ENCODE measurements at regions not wholly inside any gene's neighbourhood (a gene's known extent, or its start where the extent isn't known, plus 50 kb on each side); places are given as distances from the start of the nearest gene placed in this dataset.

DNA sequence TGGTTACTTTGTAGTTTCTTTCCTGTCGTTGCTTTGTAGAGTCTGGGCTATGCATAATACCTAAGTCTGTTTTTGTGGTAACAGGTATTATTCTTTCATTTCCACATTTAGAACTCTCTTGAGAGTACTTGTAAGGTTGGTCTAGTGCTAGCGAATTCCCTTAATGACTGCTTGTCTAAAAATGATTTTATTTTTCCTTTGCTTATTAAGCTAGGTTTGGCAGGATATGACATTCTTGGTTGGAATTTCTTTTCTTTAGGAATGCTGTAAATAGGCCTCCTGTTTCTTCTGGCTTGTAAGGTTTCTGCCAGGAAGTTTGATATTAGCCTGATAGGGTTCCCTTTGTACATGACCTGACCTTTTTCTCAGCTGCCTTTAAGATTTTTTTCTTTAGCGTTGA, 70.1 kb upstream of the SGO1 start:
- TF ChIP-seq POLR2A (IDR thresholded peaks at IDR 0.05), result no peak
- TF ChIP-seq, protein P1, sequence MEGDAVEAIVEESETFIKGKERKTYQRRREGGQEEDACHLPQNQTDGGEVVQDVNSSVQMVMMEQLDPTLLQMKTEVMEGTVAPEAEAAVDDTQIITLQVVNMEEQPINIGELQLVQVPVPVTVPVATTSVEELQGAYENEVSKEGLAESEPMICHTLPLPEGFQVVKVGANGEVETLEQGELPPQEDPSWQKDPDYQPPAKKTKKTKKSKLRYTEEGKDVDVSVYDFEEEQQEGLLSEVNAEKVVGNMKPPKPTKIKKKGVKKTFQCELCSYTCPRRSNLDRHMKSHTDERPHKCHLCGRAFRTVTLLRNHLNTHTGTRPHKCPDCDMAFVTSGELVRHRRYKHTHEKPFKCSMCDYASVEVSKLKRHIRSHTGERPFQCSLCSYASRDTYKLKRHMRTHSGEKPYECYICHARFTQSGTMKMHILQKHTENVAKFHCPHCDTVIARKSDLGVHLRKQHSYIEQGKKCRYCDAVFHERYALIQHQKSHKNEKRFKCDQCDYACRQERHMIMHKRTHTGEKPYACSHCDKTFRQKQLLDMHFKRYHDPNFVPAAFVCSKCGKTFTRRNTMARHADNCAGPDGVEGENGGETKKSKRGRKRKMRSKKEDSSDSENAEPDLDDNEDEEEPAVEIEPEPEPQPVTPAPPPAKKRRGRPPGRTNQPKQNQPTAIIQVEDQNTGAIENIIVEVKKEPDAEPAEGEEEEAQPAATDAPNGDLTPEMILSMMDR (IDR thresholded peaks at IDR 0.05), result no peak
- WGBS, 2 donors, result 51 to 58% methylated on average over 3 of the region's 3 CpGs

DNA sequence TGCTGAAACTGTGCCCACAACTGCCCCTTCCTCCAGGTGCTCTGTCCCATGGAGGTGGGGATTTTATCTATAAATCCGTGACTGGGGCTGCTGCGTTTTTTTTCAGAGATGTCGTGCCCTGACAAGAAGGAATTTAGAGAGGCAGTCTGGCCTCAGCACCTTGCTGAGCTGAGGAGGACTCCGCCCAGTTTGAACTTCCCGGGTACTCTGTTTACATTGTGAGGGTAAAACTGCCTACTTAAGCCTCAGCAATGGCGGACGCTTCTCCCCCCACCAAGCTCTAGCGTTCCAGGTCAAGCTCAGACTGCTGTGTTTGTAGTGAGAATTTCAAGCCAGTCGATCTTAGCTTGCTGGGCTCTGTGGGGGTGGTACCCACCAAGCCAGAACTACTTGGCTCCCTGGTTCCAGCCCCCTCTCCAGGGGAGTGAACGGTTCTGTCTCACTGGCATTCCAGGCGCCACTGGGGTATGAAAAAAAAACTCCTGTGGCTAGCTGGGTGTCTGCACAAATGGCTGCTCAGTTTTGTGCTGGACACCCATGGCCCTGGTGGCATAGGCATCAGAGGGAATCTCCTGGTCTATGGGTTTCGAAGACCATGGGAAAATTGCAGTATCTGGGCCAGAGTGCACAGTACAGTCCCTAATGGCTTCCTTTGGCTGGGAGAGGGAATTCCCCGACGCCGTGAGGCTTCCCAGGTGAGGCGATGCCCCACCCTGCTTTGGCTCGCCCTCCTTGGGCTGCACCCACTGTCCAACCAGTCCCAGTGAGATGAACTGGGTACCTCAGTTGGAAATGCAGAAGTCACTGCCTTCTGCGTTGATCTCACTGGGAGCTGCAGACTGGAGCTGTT, 68.5 kb upstream of the SGO1 start:
- intact Hi-C loops (cut with DNase I), result no loop called here
- Histone ChIP-seq H3K27me3 (no peaks in the 10 kb centered on the region), H3K4me1 (no peaks in the 10 kb centered on the region), H3K27ac (no peak overlapping the region), H3K36me3 (no peaks in the 10 kb centered on the region), H3K9me3 (no peaks in the 10 kb centered on the region), H3K4me3 (replicated peaks in 1 of 3) (no peak overlapping the region)
- DNase-seq, result peak; percentile 10 to 40
- TF ChIP-seq, protein P1 (IDR thresholded peaks at IDR 0.05), result no peak
- no peak for TF ChIP-seq POLR2A (IDR thresholded peaks at IDR 0.05)
- 58 to 61% methylated on average over 8 to 16 of the region's 18 CpGs for WGBS, 2 donors

More for the DNA sequence above, 70.1 kb upstream of the SGO1 start:
- no peak for DNase-seq
- intact Hi-C loops (cut with DNase I), result no loop called here
- H3K9me3 ChIP-seq, result no peaks in the 10 kb centered on the region
- no peak overlapping the region for H3K4me3 ChIP-seq (replicated peaks in 1 of 3)
- H3K36me3 ChIP-seq, result no peaks in the 10 kb centered on the region
- no peaks in the 10 kb centered on the region for H3K27me3 ChIP-seq
- no peaks in the 10 kb centered on the region for H3K4me1 ChIP-seq
- no peak overlapping the region for H3K27ac ChIP-seq

DNA sequence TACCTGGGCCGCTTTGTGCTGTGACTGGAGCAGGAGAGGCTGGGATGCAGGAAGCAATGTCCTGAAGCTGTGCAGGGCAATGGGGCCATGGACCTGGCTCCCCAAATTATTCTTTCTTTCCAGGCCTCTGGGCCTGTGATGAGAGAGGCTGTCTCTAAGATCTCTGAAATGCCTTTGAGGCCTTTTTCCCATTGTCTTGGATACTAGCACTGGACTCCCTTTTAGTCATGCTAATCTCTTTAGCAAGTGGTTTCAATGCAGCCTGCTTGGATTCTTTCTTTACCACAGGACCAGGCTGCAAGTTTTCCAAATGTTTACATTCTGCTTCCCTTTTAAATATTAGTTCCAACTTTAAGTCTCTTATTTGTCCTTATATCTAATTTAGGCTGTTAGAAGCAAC, 64.8 kb upstream of the SGO1 start:
- intact Hi-C loops (cut with DNase I), result no loop called here
- TF ChIP-seq POLR2A (IDR thresholded peaks at IDR 0.05), result no peak
- TF ChIP-seq, protein P1 (IDR thresholded peaks at IDR 0.05), result no peak

DNA sequence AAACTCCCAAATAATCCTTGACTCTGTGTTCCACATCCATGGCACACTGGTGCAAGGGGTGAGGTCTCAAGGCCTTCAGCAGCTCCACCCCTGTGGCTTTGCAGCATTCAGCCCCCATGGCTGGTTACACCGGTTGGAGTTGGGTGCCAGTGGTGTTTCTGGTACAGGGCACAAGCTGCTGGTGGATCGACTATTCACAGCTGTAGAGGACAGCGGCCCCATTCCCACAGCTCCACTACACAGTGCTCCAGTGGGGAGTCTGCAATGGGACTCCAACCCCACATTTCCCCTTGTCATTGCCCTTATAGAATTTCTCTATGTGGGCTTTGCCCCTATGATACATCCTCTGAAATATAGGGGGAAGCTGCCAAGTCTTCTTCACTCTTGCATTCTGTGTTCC, 64.3 kb upstream of the SGO1 start:
- 97 to 98% methylated on average over 3 of the region's 3 CpGs for WGBS, 2 donors
- intact Hi-C loops (cut with DNase I), result no loop called here
- H3K4me3 ChIP-seq (replicated peaks in 1 of 3), result no peak overlapping the region
- H3K27me3 ChIP-seq, result no peaks in the 10 kb centered on the region
- no peak for TF ChIP-seq POLR2A (IDR thresholded peaks at IDR 0.05)
- TF ChIP-seq, protein P1 (IDR thresholded peaks at IDR 0.05), result no peak
- H3K4me1 ChIP-seq, result no peaks in the 10 kb centered on the region
- H3K27ac ChIP-seq, result no peak overlapping the region
- H3K36me3 ChIP-seq, result no peaks in the 10 kb centered on the region
- H3K9me3 ChIP-seq, result no peaks in the 10 kb centered on the region
- no peak for DNase-seq

More for the DNA sequence above, 64.8 kb upstream of the SGO1 start:
- no peak overlapping the region for H3K27ac ChIP-seq
- no peak for DNase-seq
- WGBS, 2 donors, result 100% methylated on average over 1 of the region's 1 CpG
- no peaks in the 10 kb centered on the region for H3K4me1 ChIP-seq
- H3K36me3 ChIP-seq, result no peaks in the 10 kb centered on the region
- H3K9me3 ChIP-seq, result no peaks in the 10 kb centered on the region
- H3K27me3 ChIP-seq, result no peaks in the 10 kb centered on the region
- H3K4me3 ChIP-seq (replicated peaks in 1 of 3), result no peak overlapping the region

DNA sequence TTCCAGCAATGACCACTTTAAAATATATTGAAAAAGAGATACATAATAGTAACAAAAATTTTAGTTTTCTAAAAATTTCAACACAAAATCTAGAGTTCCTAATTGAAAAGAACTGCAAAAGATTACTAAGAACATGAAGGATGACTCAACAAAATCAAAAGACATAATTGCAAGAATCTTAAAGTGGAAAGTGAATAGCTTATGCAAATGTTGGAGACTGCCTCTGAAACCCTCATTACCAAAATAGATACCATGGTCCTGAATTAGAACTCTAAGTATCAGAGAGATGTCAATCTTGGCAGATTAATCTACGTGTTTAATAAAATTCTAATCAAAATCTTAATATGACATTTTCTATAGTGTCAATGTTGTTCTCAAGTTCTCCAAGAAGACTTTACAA, 60.7 kb upstream of the SGO1 start:
- no peak for DNase-seq
- 90 to 93% methylated on average over 1 of the region's 1 CpG for WGBS, 2 donors

More for the DNA sequence above, 60.7 kb upstream of the SGO1 start:
- Histone ChIP-seq H3K4me3 (replicated peaks in 1 of 3) (no peak overlapping the region), H3K9me3 (no peaks in the 10 kb centered on the region), H3K4me1 (no peaks in the 10 kb centered on the region), H3K27ac (no peak overlapping the region), H3K36me3 (no peaks in the 10 kb centered on the region), H3K27me3 (no peaks in the 10 kb centered on the region)
- intact Hi-C loops (cut with DNase I), result no loop called here
- TF ChIP-seq, protein P1 (IDR thresholded peaks at IDR 0.05), result no peak

Data from thyroid gland (tissue), 4 donors.